ENCODE measurements at regions not wholly inside any gene's neighbourhood (a gene's known extent, or its start where the extent isn't known, plus 50 kb on each side); places are given as distances from the start of the nearest gene placed in this dataset.

GRCh38 chr6:121499666-121500065 is 64.2 kb downstream of the GJA1 start:
- TF ChIP-seq GATA2 (IDR thresholded peaks at IDR 0.05; ENCODE audit: low read depth, low read length) (no peak), GATA3 (IDR thresholded peaks at IDR 0.05; ENCODE audit: low read depth, low read length) (no peak)

Data from SH-SY5Y (cell line).